NOMO-1 treated with DMSO at 0.1 percent for 48 hours (cell line): ENCODE measurements at regions not wholly inside any gene's neighbourhood (a gene's known extent, or its start where the extent isn't known, plus 50 kb on each side); places are given as distances from the start of the nearest gene placed in this dataset.

Source experiments
- DNase-seq: peaks from one replicate; lab custom pipeline; 2025; ENCODE audit not compliant: unreplicated experiment; lab: John Stamatoyannopoulos, UW

DNA sequence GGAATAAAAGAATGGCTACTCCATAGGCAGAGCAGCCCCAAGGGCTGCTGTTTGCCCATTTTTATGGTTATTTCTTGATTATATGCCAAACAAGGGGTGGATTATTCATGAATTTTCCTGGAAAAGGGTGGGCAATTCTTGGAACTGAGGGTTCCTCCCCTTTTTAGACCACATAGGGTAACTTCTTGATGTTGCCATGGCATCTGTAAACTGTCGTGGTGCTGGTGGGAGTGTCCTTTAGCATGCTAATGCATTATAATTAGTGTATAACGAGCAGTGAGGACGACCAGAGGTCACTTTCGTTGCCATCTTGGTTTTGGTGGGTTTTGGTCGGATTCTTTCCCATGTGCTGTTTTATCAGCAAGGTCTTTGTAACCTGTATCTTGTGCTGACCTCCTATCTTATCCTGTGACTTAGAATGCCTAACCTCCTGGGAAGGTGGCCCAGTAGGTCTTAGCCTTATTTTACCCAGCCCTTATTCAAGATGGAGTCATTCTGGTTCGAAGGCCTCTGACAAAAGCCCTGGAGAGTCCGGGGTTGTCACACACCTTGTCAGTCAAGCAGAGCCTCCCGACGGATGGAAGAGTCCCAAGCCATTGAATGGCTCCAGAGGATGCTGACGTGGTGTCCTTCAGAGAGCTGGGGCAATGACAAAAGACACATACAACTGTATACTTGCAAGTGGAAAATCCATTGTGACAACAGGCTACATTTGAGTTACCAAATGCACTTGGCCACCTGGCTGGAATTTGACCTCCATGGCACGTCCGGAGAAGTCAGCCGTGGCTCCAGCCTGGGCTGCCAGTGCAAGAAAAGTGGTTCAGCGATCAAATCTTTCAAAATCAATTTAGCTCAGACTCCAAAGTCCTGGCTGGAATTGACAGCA, 67.1 kb upstream of the CLINT1 start:
- DNase-seq = no peak

- no peak for DNase-seq
These were observed 66.2 kb upstream of the CLINT1 start for GRCh38 chr5:157924931-157925729.

- DNase-seq = no peak
These were observed 65.5 kb upstream of the CLINT1 start for GRCh38 chr5:157924490-157924889.

GRCh38 chr5:157923765-157924164, 64.8 kb upstream of the CLINT1 start:
- DNase-seq = no peak

DNA sequence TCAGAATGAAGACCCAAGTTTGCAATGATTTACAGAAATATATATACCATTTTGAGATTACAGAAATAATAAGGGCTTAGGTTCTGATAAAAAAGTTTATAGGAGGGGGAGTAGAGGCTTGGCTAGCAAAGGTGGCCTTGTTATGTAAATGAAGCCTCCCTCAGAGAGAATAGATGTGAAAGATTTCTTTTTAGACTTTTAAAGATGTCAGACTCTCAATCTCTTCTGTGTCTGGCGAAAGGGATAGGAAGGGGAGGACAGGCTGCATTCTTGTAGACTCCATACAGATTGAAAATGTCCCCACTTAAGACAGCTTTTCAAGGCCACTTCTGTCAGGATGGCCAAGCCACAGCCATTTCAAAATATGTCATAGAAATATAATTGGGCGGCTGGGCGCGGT, 63.1 kb upstream of the CLINT1 start:
- DNase-seq = no peak

GRCh38 chr5:157920828-157921170, 61.9 kb upstream of the CLINT1 start:
- no peak for DNase-seq

DNA sequence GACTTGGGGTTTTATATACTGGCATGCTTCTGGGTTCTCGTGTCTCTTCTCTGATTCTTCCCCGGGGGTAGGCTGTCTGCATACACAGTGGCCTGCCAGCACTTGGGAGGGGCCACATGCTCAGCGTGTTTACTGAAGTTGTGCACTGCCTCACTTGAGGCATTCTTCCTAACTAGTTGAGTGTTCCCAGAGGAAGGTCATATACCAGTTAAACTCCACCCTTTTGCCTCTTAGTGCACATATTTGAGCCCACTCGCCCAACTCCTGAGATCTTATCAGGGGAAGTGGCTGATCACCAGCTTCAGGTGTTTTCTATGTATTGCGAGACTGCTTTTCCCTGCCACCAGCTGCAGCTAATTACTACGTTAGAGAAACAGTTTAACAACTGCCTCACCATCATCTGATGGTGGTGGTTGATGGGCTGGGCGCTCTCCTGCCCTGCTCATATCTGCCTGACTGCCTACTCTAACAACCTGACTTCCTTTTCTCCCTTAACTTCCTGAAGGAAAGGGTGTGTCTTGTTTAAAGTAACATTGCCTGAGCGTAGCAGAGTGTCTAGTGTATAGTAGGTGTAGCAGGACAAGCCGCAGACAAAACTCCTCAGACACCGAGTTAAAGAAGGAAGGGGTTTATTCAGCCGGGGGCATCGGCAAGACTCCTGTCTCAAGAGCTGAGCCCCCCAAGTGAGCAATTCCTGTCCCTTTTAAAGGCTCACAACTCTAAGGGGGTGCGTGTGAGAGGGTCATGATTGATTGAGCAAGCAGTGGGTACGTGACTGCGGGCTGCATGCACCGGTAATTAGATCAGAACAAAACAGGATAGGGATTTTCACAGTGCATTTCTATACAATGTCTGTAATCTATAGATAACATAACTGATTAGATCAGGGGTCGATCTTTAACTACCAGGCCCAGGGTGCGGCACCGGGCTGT, 60.1 kb upstream of the CLINT1 start:
- DNase-seq = peak; percentile 47

- peak; percentile 61 for DNase-seq
These were observed 59.2 kb upstream of the CLINT1 start for GRCh38 chr5:157917899-157918809.

GRCh38 chr5:157917491-157917890, 58.5 kb upstream of the CLINT1 start:
- no peak for DNase-seq

DNA sequence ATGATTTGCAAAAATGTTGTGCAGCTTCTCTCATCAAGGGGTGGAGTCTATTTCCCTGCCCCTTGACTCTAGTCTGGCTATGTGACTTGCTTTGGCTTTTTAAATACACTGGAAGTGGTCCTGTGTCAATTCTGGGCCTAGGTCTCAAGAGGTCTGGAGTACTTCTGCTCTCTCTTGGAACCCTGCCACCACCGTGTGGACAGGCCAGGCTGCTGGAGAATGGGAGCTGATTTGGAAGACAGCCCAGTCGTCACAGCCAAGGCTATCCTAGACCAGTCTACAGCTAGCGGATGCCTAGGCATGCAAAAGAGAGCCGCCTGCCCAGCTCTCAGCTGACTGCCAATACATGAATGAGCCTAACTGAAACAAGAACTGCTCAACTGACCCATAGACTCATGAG, 56.7 kb upstream of the CLINT1 start:
- no peak for DNase-seq

DNA sequence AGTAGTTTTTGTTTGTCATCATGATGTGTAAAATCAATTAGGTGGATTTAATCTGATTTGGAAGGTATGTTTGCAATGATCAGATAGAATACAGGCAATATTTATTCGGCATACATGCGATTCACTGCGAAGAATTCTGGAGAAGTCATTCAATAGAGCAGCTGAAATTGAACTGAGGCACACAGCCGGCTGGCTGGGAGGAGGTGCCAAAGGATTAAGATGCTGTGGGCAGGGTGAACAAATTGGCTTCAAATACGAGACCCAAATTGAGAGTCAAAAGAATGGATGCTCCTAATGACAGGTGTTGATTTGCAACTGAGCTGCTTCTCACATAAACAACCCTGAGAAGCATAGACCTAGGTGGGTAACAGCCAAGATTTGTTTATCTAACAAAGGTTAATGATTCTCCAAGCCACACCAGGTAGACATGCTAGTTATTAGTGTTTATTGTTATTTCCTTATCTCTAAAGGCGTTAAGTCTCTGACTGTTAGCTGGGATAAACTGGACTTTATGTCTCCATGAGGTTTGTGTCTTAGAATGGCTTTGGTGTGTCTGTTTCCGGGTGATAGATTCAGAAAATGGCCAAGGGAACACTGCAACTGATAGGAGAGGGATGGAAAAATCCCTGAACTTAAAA, 55.3 kb upstream of the CLINT1 start:
- DNase-seq = no peak

GRCh38 chr5:157913575-157913974, 54.6 kb upstream of the CLINT1 start:
- DNase-seq = no peak

GRCh38 chr5:157912621-157913325, 53.8 kb upstream of the CLINT1 start:
- DNase-seq = no peak

DNA sequence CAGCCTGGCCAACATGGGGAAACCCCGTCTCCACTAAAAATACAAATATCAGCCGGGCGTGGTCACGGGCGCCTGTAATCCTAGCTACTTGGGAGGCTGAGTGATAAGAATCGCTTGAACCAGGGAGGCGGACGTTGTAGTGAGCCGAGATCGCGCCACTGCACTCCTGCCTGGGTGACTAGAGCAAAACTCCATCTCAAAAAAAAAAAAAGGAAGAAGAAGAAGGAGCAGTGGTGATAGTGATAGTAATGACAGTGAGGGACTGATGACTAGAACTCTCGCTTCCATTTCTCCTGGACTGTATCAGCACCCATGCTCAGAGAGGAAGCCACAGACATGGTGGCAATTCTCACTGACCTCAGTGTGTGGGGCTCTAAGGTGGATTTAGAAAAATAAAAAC, 52.6 kb upstream of the CLINT1 start:
- no peak for DNase-seq
